ENCODE measurements at regions not wholly inside any gene's neighbourhood (a gene's known extent, or its start where the extent isn't known, plus 50 kb on each side); places are given as distances from the start of the nearest gene placed in this dataset.

GRCh38 chr13:84249463-84249862 is 367.2 kb upstream of the SLITRK1 start:
- Histone ChIP-seq H2AK9ac (replicated peaks; ENCODE audit: low read depth, low read length, poor library complexity) (no peak overlapping the region), H3K79me1 (ENCODE audit: low read depth in 1 of 2, low read length in 2 of 2) (no peaks in the 10 kb centered on the region), H4K8ac (ENCODE audit: low read depth in 2 of 2, low read length in 2 of 2) (no peak overlapping the region), H3K9me3 (ENCODE audit: control insufficient read depth, insufficient read depth, low read length) (no peaks in the 10 kb centered on the region; the same call in 1 of the 2 replicates), H2BK15ac (ENCODE audit: low read depth, low read length) (no peak overlapping the region), H2AFZ (replicated peaks; ENCODE audit: low read length, poor library complexity) (no peak overlapping the region), H3K14ac (replicated peaks; ENCODE audit: low read depth, low read length) (no peak overlapping the region), H3K18ac (ENCODE audit: low read depth, low read length) (no peak overlapping the region), H4K91ac (ENCODE audit: insufficient read depth, low read depth, low read length) (no peak overlapping the region), H3K23ac (ENCODE audit: low read depth, low read length) (no peak overlapping the region), H4K5ac (ENCODE audit: low read depth, low read length) (no peak overlapping the region), H3K56ac (ENCODE audit: extremely low read depth, insufficient read depth, low read length) (no peak overlapping the region), H3K9me1 (ENCODE audit: insufficient read depth, low read length) (no peaks in the 10 kb centered on the region), H3K27me3 (ENCODE audit: control insufficient read depth, insufficient read depth, low read length) (no peaks in the 10 kb centered on the region), H3K9ac (ENCODE audit: low read depth, low read length) (no peak overlapping the region), H3K4me2 (ENCODE audit: low read depth, low read length) (no peak overlapping the region), H3K4me1 (ENCODE audit: control insufficient read depth, insufficient read depth, low read length) (no peaks in the 10 kb centered on the region), H3K27ac (ENCODE audit: insufficient read depth, low read length) (no peak overlapping the region), H4K20me1 (ENCODE audit: insufficient read depth, low read length) (no peaks in the 10 kb centered on the region), H3K36me3 (ENCODE audit: control insufficient read depth, insufficient read depth, low read length) (no peaks in the 10 kb centered on the region), H2BK5ac (ENCODE audit: low read depth, low read length, poor library complexity, severe bottlenecking) (no peak overlapping the region), H2AK5ac (ENCODE audit: low read depth, low read length) (no peak overlapping the region), H2BK20ac (ENCODE audit: low read depth, low read length) (no peak overlapping the region), H2BK120ac (ENCODE audit: low read depth, low read length) (no peak overlapping the region), H3K4ac (ENCODE audit: low read depth, low read length) (no peak overlapping the region), H3K4me3 (ENCODE audit: insufficient read depth, low read depth, low read length) (no peak overlapping the region)
- dilution Hi-C loops (cut with HindIII; ENCODE audit: low sequenced_read_pairs, unreplicated experiment) (no loop called here), intact Hi-C loops (cut with micrococcal nuclease) (no loop called here), in situ Hi-C loops (cut with MboI; ENCODE audit: low sequenced_read_pairs) (no loop called here)
- TF ChIP-seq NFE2L2 (IDR thresholded peaks at IDR 0.05; ENCODE audit: low read depth, low read length) = no peak
- TF ChIP-seq FOS (IDR thresholded peaks at IDR 0.05; ENCODE audit: low read depth, low read length) = no peak
- no peak for TF ChIP-seq POLR2A (IDR thresholded peaks at IDR 0.05; ENCODE audit: low read depth, low read length)
- TF ChIP-seq MXI1 (IDR thresholded peaks at IDR 0.05; ENCODE audit: borderline replicate concordance, low read depth, low read length) = no peak
- no peak for TF ChIP-seq ELK1 (IDR thresholded peaks at IDR 0.05; ENCODE audit: borderline replicate concordance, low read depth, low read length)
- TF ChIP-seq MAZ (IDR thresholded peaks at IDR 0.05; ENCODE audit: borderline replicate concordance, low read depth, low read length) = no peak
- no peak for TF ChIP-seq MAFK (IDR thresholded peaks at IDR 0.05; ENCODE audit: low read depth, low read length)
- TF ChIP-seq CEBPB (IDR thresholded peaks at IDR 0.05; ENCODE audit: low read depth, low read length) = no peak
- TF ChIP-seq BHLHE40 (IDR thresholded peaks at IDR 0.05; ENCODE audit: low read depth, low read length) = no peak
- TF ChIP-seq CHD1 (IDR thresholded peaks at IDR 0.05; ENCODE audit: low read depth, low read length) = no peak
- no peak for TF ChIP-seq RCOR1 (IDR thresholded peaks at IDR 0.05; ENCODE audit: insufficient replicate concordance, low read length)
- no peak for TF ChIP-seq SMC3 (IDR thresholded peaks at IDR 0.05; ENCODE audit: low read depth, low read length)
- no peak for TF ChIP-seq RAD21 (IDR thresholded peaks at IDR 0.05; ENCODE audit: low read length)
- no peak for TF ChIP-seq CTCF (conservative IDR thresholded peaks at IDR 0.05; ENCODE audit: low read depth, low read length)
- no peak for TF ChIP-seq RFX5 (IDR thresholded peaks at IDR 0.05; ENCODE audit: low read depth, low read length)
- no peak for TF ChIP-seq USF2 (IDR thresholded peaks at IDR 0.05; ENCODE audit: low read depth, low read length)
- ChIA-PET CTCF (no interaction called here), POLR2A (ENCODE audit: unreplicated experiment) (interaction anchor here (0.6 kb wide), 1 partner anchor 150 kb away, joined by 3 read pairs; no protein-coding TSS in a partner anchor)
- DNase-seq (no peak), ATAC-seq (ENCODE audit: low read depth) (no peak)
- BruUV-seq (replicated peaks) = no TSS peak
- no CpG with 5 or more reads among the region's 3 CpGs for WGBS, 2 experiments (ENCODE audit: extremely low coverage in 2 of 2, insufficient read length in 1 of 2)

Measured in IMR-90 (cell line).